Activated CD8-positive, alpha-beta T cell treated with anti-CD3 and anti-CD28 coated beads for 36 hours (primary cell): ENCODE measurements at regions not wholly inside any gene's neighbourhood (a gene's known extent, or its start where the extent isn't known, plus 50 kb on each side); places are given as distances from the start of the nearest gene placed in this dataset.

Experiments
- ATAC-seq: fragments of 200-7000 bp; cut with Tn5 transposase; one replicate; pipeline ENCODE4 v1.10.0; 2021; ENCODE audit warnings: mild to moderate bottlenecking, moderate library complexity
- CTCF ChIA-PET: fragments of 350-600 bp; sonication (Branson Sonifier 250); formaldehyde crosslinking; loops from one replicate; lab custom pipeline; 2021; ENCODE audit warnings: antibody characterized with exemption; lab: Charles Lee
- POLR2A ChIA-PET: fragments of 350-600 bp; sonication (Branson Sonifier 250); formaldehyde crosslinking; loops from one replicate; lab custom pipeline; 2021; ENCODE audit warnings: antibody characterized with exemption; lab: Charles Lee
- DNase-seq: peaks from one replicate; pipeline ENCODE4 v3.0.0-alpha.2; 2020
- H3K27ac Mint-ChIP-seq: one replicate; pipeline ENCODE4 v1.8.0; 2021; ENCODE audit warnings: mild to moderate bottlenecking, mixed read lengths
- H3K27me3 Mint-ChIP-seq: one replicate; pipeline ENCODE4 v1.8.0; 2021; ENCODE audit warnings: mixed read lengths
- H3K36me3 Mint-ChIP-seq: one replicate; pipeline ENCODE4 v1.8.0; 2021; ENCODE audit warnings: low read depth, mixed read lengths
- H3K4me1 Mint-ChIP-seq: one replicate; pipeline ENCODE4 v1.8.0; 2021; ENCODE audit warnings: low read depth, mixed read lengths
- H3K4me3 Mint-ChIP-seq: one replicate; pipeline ENCODE4 v1.8.0; 2021; ENCODE audit warnings: mild to moderate bottlenecking, moderate library complexity, mixed read lengths
- H3K9me3 Mint-ChIP-seq: one replicate; pipeline ENCODE4 v1.8.0; 2021; ENCODE audit warnings: mixed read lengths
- intact Hi-C: fragments of 100-400 bp; cut with micrococcal nuclease; formaldehyde crosslinking; loops from one replicate; pipeline ENCODE4 v1.10.0; 2022
- TF ChIP-seq, protein P1 (sequence below): fragments of 200-600 bp; IDR thresholded peaks from one replicate; pipeline ENCODE4 v1.8.0; 2022; ENCODE audit warnings: antibody characterized with exemption, mild to moderate bottlenecking

DNA sequence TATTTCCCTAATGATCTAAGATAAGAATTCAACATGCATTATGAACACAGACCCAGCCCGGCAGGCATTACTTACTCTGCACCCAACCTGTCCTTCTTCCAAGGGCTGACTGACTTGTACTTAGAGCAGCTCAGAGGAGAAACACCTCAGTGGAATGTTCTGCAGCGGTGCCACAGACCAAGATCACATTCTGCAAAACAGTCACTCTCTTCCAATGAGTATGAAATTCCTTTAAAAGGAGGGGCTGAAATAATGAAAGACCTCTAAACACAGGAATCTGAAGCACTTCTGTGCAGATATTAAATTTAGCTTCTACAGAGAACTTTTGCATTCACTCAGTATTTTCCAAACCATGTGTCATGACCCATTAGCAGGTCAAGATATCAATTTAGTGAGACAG lies 172.9 kb downstream of the ZDHHC21 start:
- intact Hi-C loops, result no loop called here
- ChIA-PET POLR2A (no interaction called here), CTCF (no interaction called here)
- Mint-ChIP-seq H3K36me3 (no peaks in the 10 kb centered on the region), H3K27ac (no peak overlapping the region), H3K4me3 (no peak overlapping the region), H3K4me1 (no peaks in the 10 kb centered on the region), H3K9me3 (no peaks in the 10 kb centered on the region), H3K27me3 (no peaks in the 10 kb centered on the region)
- TF ChIP-seq, protein P1, sequence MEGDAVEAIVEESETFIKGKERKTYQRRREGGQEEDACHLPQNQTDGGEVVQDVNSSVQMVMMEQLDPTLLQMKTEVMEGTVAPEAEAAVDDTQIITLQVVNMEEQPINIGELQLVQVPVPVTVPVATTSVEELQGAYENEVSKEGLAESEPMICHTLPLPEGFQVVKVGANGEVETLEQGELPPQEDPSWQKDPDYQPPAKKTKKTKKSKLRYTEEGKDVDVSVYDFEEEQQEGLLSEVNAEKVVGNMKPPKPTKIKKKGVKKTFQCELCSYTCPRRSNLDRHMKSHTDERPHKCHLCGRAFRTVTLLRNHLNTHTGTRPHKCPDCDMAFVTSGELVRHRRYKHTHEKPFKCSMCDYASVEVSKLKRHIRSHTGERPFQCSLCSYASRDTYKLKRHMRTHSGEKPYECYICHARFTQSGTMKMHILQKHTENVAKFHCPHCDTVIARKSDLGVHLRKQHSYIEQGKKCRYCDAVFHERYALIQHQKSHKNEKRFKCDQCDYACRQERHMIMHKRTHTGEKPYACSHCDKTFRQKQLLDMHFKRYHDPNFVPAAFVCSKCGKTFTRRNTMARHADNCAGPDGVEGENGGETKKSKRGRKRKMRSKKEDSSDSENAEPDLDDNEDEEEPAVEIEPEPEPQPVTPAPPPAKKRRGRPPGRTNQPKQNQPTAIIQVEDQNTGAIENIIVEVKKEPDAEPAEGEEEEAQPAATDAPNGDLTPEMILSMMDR, result no peak
- ATAC-seq (no peak), DNase-seq (no peak)

- ATAC-seq, result no peak
- intact Hi-C loops, result no loop called here
- Mint-ChIP-seq H3K9me3 (no peaks in the 10 kb centered on the region), H3K4me1 (no peaks in the 10 kb centered on the region), H3K27ac (no peak overlapping the region), H3K36me3 (no peaks in the 10 kb centered on the region), H3K27me3 (no peaks in the 10 kb centered on the region), H3K4me3 (no peak overlapping the region)
- no peak for DNase-seq
- POLR2A ChIA-PET, result no interaction called here
- TF ChIP-seq, protein P1, result no peak
- CTCF ChIA-PET, result interaction anchor here (1.2 kb wide), 1 partner anchor 329 kb away, joined by 3 read pairs; no protein-coding TSS in a partner anchor
These were observed 175.9 kb downstream of the ZDHHC21 start for GRCh38 chr9:14517154-14517906.

DNA sequence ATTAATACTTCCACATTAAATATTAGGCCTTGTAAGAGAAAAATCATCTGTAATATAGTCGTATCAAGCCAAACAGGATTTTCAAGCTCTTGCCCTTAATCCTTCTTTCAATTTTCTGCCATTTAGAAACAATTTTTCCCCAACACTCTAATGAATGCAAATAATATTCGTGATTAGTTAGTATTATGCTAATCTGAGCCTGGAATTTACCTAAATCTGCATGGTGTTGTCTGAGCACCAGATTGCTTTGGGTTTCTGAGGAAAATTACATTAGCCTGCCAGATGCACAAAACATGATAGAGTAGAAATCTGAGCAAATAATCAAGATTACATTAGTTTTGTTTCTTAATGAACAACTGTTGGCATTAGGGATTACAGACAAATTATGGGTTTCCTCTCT lies 176.6 kb downstream of the ZDHHC21 start:
- DNase-seq, result no peak
- ChIA-PET CTCF (no interaction called here), POLR2A (no interaction called here)
- intact Hi-C loops, result no loop called here
- Mint-ChIP-seq H3K4me1 (no peaks in the 10 kb centered on the region), H3K27ac (no peak overlapping the region), H3K4me3 (no peak overlapping the region), H3K9me3 (no peaks in the 10 kb centered on the region), H3K36me3 (no peaks in the 10 kb centered on the region), H3K27me3 (no peaks in the 10 kb centered on the region)
- TF ChIP-seq, protein P1, result no peak
- ATAC-seq, result no peak

GRCh38 chr9:14515571-14516198 lies 177.5 kb downstream of the ZDHHC21 start:
- Mint-ChIP-seq H3K4me3 (no peak overlapping the region), H3K9me3 (no peaks in the 10 kb centered on the region), H3K27ac (no peak overlapping the region), H3K27me3 (no peaks in the 10 kb centered on the region), H3K4me1 (no peaks in the 10 kb centered on the region), H3K36me3 (no peaks in the 10 kb centered on the region)
- ATAC-seq, result no peak
- TF ChIP-seq, protein P1, result no peak
- CTCF ChIA-PET, result no interaction called here
- intact Hi-C loops, result no loop called here
- POLR2A ChIA-PET, result no interaction called here
- no peak for DNase-seq

- H3K27me3 Mint-ChIP-seq, result peaks cover 2% of the 10 kb centered on the region
- no peak overlapping the region for H3K27ac Mint-ChIP-seq
- H3K9me3 Mint-ChIP-seq, result no peaks in the 10 kb centered on the region
- DNase-seq (no peak), ATAC-seq (no peak)
- CTCF ChIA-PET, result no interaction called here
- POLR2A ChIA-PET, result no interaction called here
- intact Hi-C loops, result no loop called here
- no peak overlapping the region for H3K4me3 Mint-ChIP-seq
- H3K36me3 Mint-ChIP-seq, result no peaks in the 10 kb centered on the region
- H3K4me1 Mint-ChIP-seq, result no peaks in the 10 kb centered on the region
- TF ChIP-seq, protein P1, result no peak
These were observed 178.2 kb downstream of the ZDHHC21 start for GRCh38 chr9:14515049-14515448.
